T-cell (primary cell): ENCODE measurements at regions not wholly inside any gene's neighbourhood (a gene's known extent, or its start where the extent isn't known, plus 50 kb on each side); places are given as distances from the start of the nearest gene placed in this dataset.

ENCODE experiments used
- ATAC-seq, 4 experiments: fragments of 200-7000 bp in 3 of 4; fragments of 150-1000 bp in 1 of 4; cut with Tn5 transposase; replicated peaks in 1 of 4; 1 replicate in 3 of 4; 2 replicates in 1 of 4; pipeline ENCODE4 v1.10.0; 2021; ENCODE audit warnings: moderate library complexity in 3 of 4, mild to moderate bottlenecking in 2 of 4, moderate number of reproducible peaks in 1 of 4
- CTCF ChIA-PET, 2 donors: fragments of 300-600 bp; sonication (Branson Sonifier 250); formaldehyde crosslinking; loops; one replicate each; lab custom pipeline; 2022; ENCODE audit warnings: antibody characterized with exemption in 2 of 2; lab: Charles Lee
- POLR2A ChIA-PET, 2 donors: fragments of 300-600 bp; sonication (Branson Sonifier 250); formaldehyde crosslinking; loops; one replicate each; lab custom pipeline; 2022; ENCODE audit warnings: antibody characterized with exemption in 2 of 2; lab: Charles Lee
- DNase-seq, 35 experiments: peaks; one replicate each; pipeline versions ENCODE4 v3.0.0 to v3.0.0-alpha.2; 2013 to 2023
- H3K27ac ChIP-seq: one replicate; pipeline ENCODE4 v1.5.1; 2013; ENCODE audit warnings: low read length
- H3K27me3 ChIP-seq, 2 experiments: replicated peaks in 1 of 2; 1 replicate in 1 of 2; 2 replicates in 1 of 2; pipeline versions ENCODE4 v1.6.1 to v1.7.0; 2013; ENCODE audit warnings: low read length in 1 of 2, mixed read lengths in 1 of 2; ENCODE audit not compliant: control insufficient read depth in 2 of 2, insufficient read depth in 2 of 2; ENCODE audit errors: extremely low read depth in 1 of 2
- H3K36me3 ChIP-seq, 2 donors: 1 replicate in 1 of 2; 2 replicates in 1 of 2; pipeline versions ENCODE4 v1.6.1 to v1.7.0; 2013; ENCODE audit warnings: low read length in 1 of 2; ENCODE audit not compliant: control insufficient read depth in 2 of 2, insufficient read depth in 1 of 2; ENCODE audit errors: extremely low read depth in 1 of 2
- H3K4me1 ChIP-seq, 2 experiments: 1 replicate in 1 of 2; 2 replicates in 1 of 2; pipeline versions ENCODE4 v1.6.1 to v1.7.0; 2013; ENCODE audit warnings: low read length in 2 of 2, mixed read lengths in 1 of 2; ENCODE audit not compliant: insufficient read depth in 2 of 2, control insufficient read depth in 1 of 2; ENCODE audit errors: extremely low read depth in 1 of 2
- H3K4me3 ChIP-seq, 2 donors: 1 replicate in 1 of 2; 2 replicates in 1 of 2; pipeline versions ENCODE4 v1.5.1 to v1.7.0; 2013; ENCODE audit warnings: mild to moderate bottlenecking in 2 of 2, low read length in 1 of 2, moderate library complexity in 1 of 2; ENCODE audit not compliant: control insufficient read depth in 1 of 2; ENCODE audit errors: extremely low read depth in 1 of 2
- H3K9me3 ChIP-seq: 2 replicates; pipeline ENCODE4 v1.7.0; 2013
- H3K27ac Mint-ChIP-seq, 2 donors: one replicate each; pipeline ENCODE4 v1.8.0; 2020 to 2021; ENCODE audit warnings: mild to moderate bottlenecking in 2 of 2, mixed read lengths in 2 of 2
- H3K27me3 Mint-ChIP-seq, 2 donors: one replicate each; pipeline ENCODE4 v1.8.0; 2021 to 2022; ENCODE audit warnings: mixed read lengths in 2 of 2
- H3K36me3 Mint-ChIP-seq: one replicate; pipeline ENCODE4 v1.8.0; 2021; ENCODE audit warnings: mixed read lengths
- H3K4me1 Mint-ChIP-seq, 3 donors: one replicate each; pipeline ENCODE4 v1.8.0; 2020 to 2022; ENCODE audit warnings: mixed read lengths in 3 of 3, mild to moderate bottlenecking in 1 of 3
- H3K4me3 Mint-ChIP-seq, 3 donors: one replicate each; pipeline ENCODE4 v1.8.0; 2020 to 2022; ENCODE audit warnings: mild to moderate bottlenecking in 3 of 3, mixed read lengths in 3 of 3, moderate library complexity in 3 of 3
- H3K9me3 Mint-ChIP-seq, 3 donors: one replicate each; pipeline ENCODE4 v1.8.0; 2020 to 2022; ENCODE audit warnings: mixed read lengths in 3 of 3
- WGBS: methylation state at CpG from one replicate; pipeline ENCODE4 v1.1.5; 2013; ENCODE audit warnings: missing lambda C conversion rate; ENCODE audit not compliant: insufficient coverage; 5-methylcytosine and 5-hydroxymethylcytosine counted together

- H3K36me3 Mint-ChIP-seq: no peaks in the 10 kb centered on the region
- H3K27ac Mint-ChIP-seq: no peak overlapping the region
Observed at GRCh38 chr7:110336423-110336822, 754.5 kb upstream of the LRRN3 start.

GRCh38 chr7:110337646-110338045, 753.3 kb upstream of the LRRN3 start:
- ATAC-seq: no peak
- no peak overlapping the region for H3K27ac ChIP-seq
- no peaks in the 10 kb centered on the region for H3K36me3 Mint-ChIP-seq
- H3K9me3 Mint-ChIP-seq: peaks cover 3 to 8% (median 4%) of the 10 kb centered on the region in 3 donors
- no peak overlapping the region for H3K4me3 ChIP-seq
- no peak overlapping the region for H3K27ac Mint-ChIP-seq
- 90% methylated on average over 1 of the region's 5 CpGs for WGBS
- ChIA-PET POLR2A (interaction anchor here in 1 of 2 donors (0.6 kb wide), 1 partner anchor 21 kb away, joined by 3 read pairs; no protein-coding TSS in a partner anchor), CTCF (no interaction called here)
- H3K4me1 Mint-ChIP-seq: no peaks in the 10 kb centered on the region
- H3K27me3 Mint-ChIP-seq: no peaks in the 10 kb centered on the region
- H3K4me1 ChIP-seq: no peaks in the 10 kb centered on the region
- DNase-seq: no peak
- H3K4me3 Mint-ChIP-seq: no peak overlapping the region
- no peaks in the 10 kb centered on the region for H3K36me3 ChIP-seq
- no peaks in the 10 kb centered on the region for H3K9me3 ChIP-seq
- H3K27me3 ChIP-seq: no peaks in the 10 kb centered on the region

More at GRCh38 chr7:110336423-110336822, 754.5 kb upstream of the LRRN3 start:
- Mint-ChIP-seq H3K4me3 (no peak overlapping the region), H3K9me3 (peaks cover 3 to 8% (median 4%) of the 10 kb centered on the region in 3 donors), H3K27me3 (no peaks in the 10 kb centered on the region), H3K4me1 (no peaks in the 10 kb centered on the region)
- H3K4me1 ChIP-seq: no peaks in the 10 kb centered on the region
- POLR2A ChIA-PET: no interaction called here
- no peak overlapping the region for H3K27ac ChIP-seq
- H3K27me3 ChIP-seq: no peaks in the 10 kb centered on the region
- no peak overlapping the region for H3K4me3 ChIP-seq
- H3K9me3 ChIP-seq: no peaks in the 10 kb centered on the region
- ATAC-seq: no peak
- no peak for DNase-seq
- no peaks in the 10 kb centered on the region for H3K36me3 ChIP-seq
- CTCF ChIA-PET: no interaction called here
- no CpG with 5 or more reads among the region's 1 CpG for WGBS

DNA sequence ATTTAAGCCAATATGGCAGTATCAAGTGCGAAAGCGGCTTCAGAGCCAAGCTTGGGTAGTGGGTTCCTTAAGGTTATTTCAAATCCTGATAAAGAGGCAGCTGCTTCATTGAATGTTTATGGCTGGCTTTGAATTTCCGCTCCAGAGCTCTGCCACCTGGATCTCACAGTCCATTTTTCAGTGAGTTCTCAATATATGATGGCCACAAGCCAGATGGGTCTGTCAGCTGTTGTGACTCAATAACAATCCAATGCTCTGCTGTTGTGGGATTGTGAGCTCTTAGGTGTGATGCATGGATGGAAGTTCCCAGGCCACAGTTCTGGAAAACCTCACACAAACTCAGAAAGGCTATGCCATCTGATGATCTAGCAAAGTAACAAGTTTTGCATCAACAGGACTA, 743.8 kb upstream of the LRRN3 start:
- Mint-ChIP-seq H3K4me3 (no peak overlapping the region), H3K36me3 (no peaks in the 10 kb centered on the region), H3K9me3 (no peaks in the 10 kb centered on the region), H3K4me1 (no peaks in the 10 kb centered on the region), H3K27ac (no peak overlapping the region), H3K27me3 (no peaks in the 10 kb centered on the region)
- DNase-seq (no peak), ATAC-seq (no peak)
- ChIA-PET POLR2A (no interaction called here), CTCF (no interaction called here)
- no peak overlapping the region for H3K27ac ChIP-seq
- no peaks in the 10 kb centered on the region for H3K27me3 ChIP-seq
- H3K36me3 ChIP-seq: no peaks in the 10 kb centered on the region
- H3K4me1 ChIP-seq: no peaks in the 10 kb centered on the region
- 94% methylated on average over 2 of the region's 3 CpGs for WGBS
- H3K9me3 ChIP-seq: no peaks in the 10 kb centered on the region
- no peak overlapping the region for H3K4me3 ChIP-seq

GRCh38 chr7:110356438-110356837, 734.5 kb upstream of the LRRN3 start:
- no peak for DNase-seq
- ATAC-seq: no peak
- CTCF ChIA-PET: no interaction called here
- H3K27me3 ChIP-seq: no peaks in the 10 kb centered on the region
- Mint-ChIP-seq H3K27me3 (no peaks in the 10 kb centered on the region), H3K4me1 (no peaks in the 10 kb centered on the region), H3K36me3 (no peaks in the 10 kb centered on the region), H3K9me3 (peaks cover 0 to 10% (median 0%) of the 10 kb centered on the region in 3 donors), H3K27ac (no peak overlapping the region), H3K4me3 (no peak overlapping the region)
- 81% methylated on average over 3 of the region's 8 CpGs for WGBS
- no peak overlapping the region for H3K27ac ChIP-seq
- H3K36me3 ChIP-seq: no peaks in the 10 kb centered on the region
- H3K4me1 ChIP-seq: no peaks in the 10 kb centered on the region
- POLR2A ChIA-PET: no interaction called here
- H3K4me3 ChIP-seq: no peak overlapping the region
- no peaks in the 10 kb centered on the region for H3K9me3 ChIP-seq

- H3K36me3 Mint-ChIP-seq: no peaks in the 10 kb centered on the region
- no peaks in the 10 kb centered on the region for H3K4me1 Mint-ChIP-seq
- Histone ChIP-seq H3K27ac (no peak overlapping the region), H3K4me3 (no peak overlapping the region), H3K4me1 (no peaks in the 10 kb centered on the region), H3K27me3 (no peaks in the 10 kb centered on the region), H3K36me3 (no peaks in the 10 kb centered on the region), H3K9me3 (no peaks in the 10 kb centered on the region)
- DNase-seq: no peak
- POLR2A ChIA-PET: no interaction called here
- CTCF ChIA-PET: interaction anchor here in 1 of 2 donors (0.5 kb wide), 1 partner anchor 963 kb away, joined by 3 read pairs; no protein-coding TSS in a partner anchor
- H3K27me3 Mint-ChIP-seq: no peaks in the 10 kb centered on the region
- no peak overlapping the region for H3K27ac Mint-ChIP-seq
- H3K4me3 Mint-ChIP-seq: no peak overlapping the region
- WGBS: no CpG with 5 or more reads among the region's 1 CpG
- no peak for ATAC-seq
- peaks cover 0 to 7% (median 0%) of the 10 kb centered on the region in 3 donors for H3K9me3 Mint-ChIP-seq
Observed at GRCh38 chr7:110358028-110358427, 732.9 kb upstream of the LRRN3 start.

- ATAC-seq: no peak
- Histone ChIP-seq H3K27ac (no peak overlapping the region), H3K36me3 (no peaks in the 10 kb centered on the region), H3K27me3 (no peaks in the 10 kb centered on the region), H3K9me3 (no peaks in the 10 kb centered on the region), H3K4me3 (no peak overlapping the region), H3K4me1 (no peaks in the 10 kb centered on the region)
- no peak overlapping the region for H3K4me3 Mint-ChIP-seq
- ChIA-PET POLR2A (no interaction called here), CTCF (no interaction called here)
- no peaks in the 10 kb centered on the region for H3K4me1 Mint-ChIP-seq
- H3K27me3 Mint-ChIP-seq: no peaks in the 10 kb centered on the region
- no peaks in the 10 kb centered on the region for H3K36me3 Mint-ChIP-seq
- no CpG with 5 or more reads among the region's 3 CpGs for WGBS
- no peak for DNase-seq
- H3K27ac Mint-ChIP-seq: no peak overlapping the region
- H3K9me3 Mint-ChIP-seq: peaks cover 0 to 5% (median 0%) of the 10 kb centered on the region in 3 donors
Observed at GRCh38 chr7:110371709-110372108, 719.2 kb upstream of the LRRN3 start.

DNA sequence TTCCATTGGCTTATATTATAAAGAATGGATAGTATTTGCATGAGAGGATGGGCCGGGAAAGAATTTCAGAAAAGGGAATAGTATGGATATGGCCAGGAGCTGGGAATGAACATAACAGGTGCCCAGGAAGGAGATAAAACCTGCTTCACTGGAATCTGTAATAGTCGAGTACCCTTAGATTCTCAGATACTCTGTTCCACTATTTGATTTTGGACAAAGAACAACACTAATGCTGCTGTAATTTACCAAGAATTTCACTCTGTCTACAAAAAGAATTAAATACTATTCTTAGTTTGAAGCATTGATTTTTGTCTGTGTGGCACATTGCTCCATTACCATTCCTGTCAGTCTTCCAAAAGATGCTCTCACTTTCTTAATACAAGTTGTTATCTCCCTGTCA, 718.2 kb upstream of the LRRN3 start:
- Mint-ChIP-seq H3K4me3 (no peak overlapping the region), H3K27me3 (no peaks in the 10 kb centered on the region), H3K9me3 (peaks cover 0 to 5% (median 0%) of the 10 kb centered on the region in 3 donors), H3K36me3 (no peaks in the 10 kb centered on the region), H3K27ac (no peak overlapping the region), H3K4me1 (no peaks in the 10 kb centered on the region)
- no peaks in the 10 kb centered on the region for H3K36me3 ChIP-seq
- WGBS: no CpG with 5 or more reads among the region's 2 CpGs
- ChIA-PET POLR2A (no interaction called here), CTCF (no interaction called here)
- H3K4me1 ChIP-seq: no peaks in the 10 kb centered on the region
- no peak overlapping the region for H3K4me3 ChIP-seq
- ATAC-seq: no peak
- DNase-seq: no peak
- no peak overlapping the region for H3K27ac ChIP-seq
- H3K9me3 ChIP-seq: no peaks in the 10 kb centered on the region
- H3K27me3 ChIP-seq: no peaks in the 10 kb centered on the region
